Liver (tissue), 7 donors: ENCODE measurements at regions not wholly inside any gene's neighbourhood (a gene's known extent, or its start where the extent isn't known, plus 50 kb on each side); places are given as distances from the start of the nearest gene placed in this dataset.
"Not testable (repeated sequence)": the region's sequence is repeated elsewhere in the genome, so short reads cannot be mapped to it uniquely, and the experiment has no call there.

Experiments used
- DNase-seq: peaks from one replicate; pipeline ENCODE4 v3.0.0-alpha.2; 2017; ENCODE audit warnings: low spot score
- H3K27ac ChIP-seq, 2 donors: one replicate each; pipeline ENCODE4 v1.7.0; 2013; ENCODE audit warnings: inconsistent platforms in 2 of 2, low read length in 2 of 2, control low read depth in 1 of 2, low read depth in 1 of 2, mild to moderate bottlenecking in 1 of 2
- H3K27me3 ChIP-seq, 4 donors: one replicate each; pipeline versions ENCODE4 v1.6.1 to v1.7.0; 2013; ENCODE audit warnings: low read length in 3 of 4, inconsistent platforms in 1 of 4, mild to moderate bottlenecking in 1 of 4, moderate library complexity in 1 of 4; ENCODE audit not compliant: control insufficient read depth in 4 of 4, insufficient read depth in 4 of 4
- H3K36me3 ChIP-seq, 4 donors: one replicate each; pipeline versions ENCODE4 v1.6.1 to v1.7.0; 2013; ENCODE audit warnings: low read length in 3 of 4, mild to moderate bottlenecking in 3 of 4, low read depth in 1 of 4, moderate library complexity in 1 of 4; ENCODE audit not compliant: control insufficient read depth in 4 of 4, insufficient read depth in 3 of 4
- H3K4me1 ChIP-seq, 4 donors: one replicate each; pipeline versions ENCODE4 v1.6.1 to v1.7.0; 2013; ENCODE audit warnings: low read length in 3 of 4, mild to moderate bottlenecking in 3 of 4, moderate library complexity in 1 of 4; ENCODE audit not compliant: control insufficient read depth in 4 of 4, insufficient read depth in 4 of 4
- H3K4me3 ChIP-seq, 3 donors: one replicate each; pipeline versions ENCODE4 v1.6.1 to v1.7.0; 2013; ENCODE audit warnings: low read length in 3 of 3, control low read depth in 1 of 3, low read depth in 1 of 3, mild to moderate bottlenecking in 1 of 3
- H3K9ac ChIP-seq, 2 donors: one replicate each; pipeline ENCODE4 v1.7.0; 2013; ENCODE audit warnings: low read length in 2 of 2, mild to moderate bottlenecking in 2 of 2, moderate library complexity in 2 of 2, control low read depth in 1 of 2, low read depth in 1 of 2
- H3K9me3 ChIP-seq, 4 donors: one replicate each; pipeline versions ENCODE4 v1.6.1 to v1.7.0; 2013; ENCODE audit warnings: low read length in 3 of 4; ENCODE audit not compliant: control insufficient read depth in 4 of 4
- RAD21 ChIP-seq, 2 donors: IDR thresholded peaks; 2 replicates each; pipeline ENCODE4 v1.6.1; 2016; ENCODE audit warnings: antibody characterized with exemption in 2 of 2, mild to moderate bottlenecking in 2 of 2
- WGBS: extraction: QIAGEN DNeasy Blood & Tissue Kit; methylation state at CpG from one replicate; pipeline ENCODE4 v1.1.7; 2013; 5-methylcytosine and 5-hydroxymethylcytosine counted together
- donor health status: healthy.
- donor health status: healthy.
- donor health status: healthy.
- donor health status: healthy.

DNA sequence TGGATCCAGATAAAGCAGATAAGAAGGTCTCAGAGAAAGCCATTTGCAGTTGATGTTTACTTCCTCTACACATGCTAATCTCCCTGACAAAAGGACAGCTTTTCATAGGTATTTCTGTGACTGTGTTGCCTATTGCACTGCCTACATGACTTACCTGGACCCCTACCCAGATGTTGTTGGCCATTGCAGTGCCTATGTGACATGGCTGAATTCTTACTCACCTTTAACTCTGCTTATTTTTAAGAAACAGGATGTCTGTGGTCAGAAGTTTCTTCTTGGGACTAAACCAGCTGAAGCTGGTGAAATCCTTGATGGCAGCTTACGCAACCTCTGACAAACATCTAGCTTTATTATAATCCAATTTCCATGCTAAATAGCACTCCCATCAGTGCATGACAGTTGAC, 50.7 kb downstream of the PPIAL4D start:
- not testable (repeated sequence) for H3K36me3 ChIP-seq, H3K27ac ChIP-seq, DNase-seq, H3K9ac ChIP-seq, H3K4me1 ChIP-seq, H3K27me3 ChIP-seq, H3K9me3 ChIP-seq, H3K4me3 ChIP-seq
- WGBS = 83% methylated on average over 1 of the region's 1 CpG

DNA sequence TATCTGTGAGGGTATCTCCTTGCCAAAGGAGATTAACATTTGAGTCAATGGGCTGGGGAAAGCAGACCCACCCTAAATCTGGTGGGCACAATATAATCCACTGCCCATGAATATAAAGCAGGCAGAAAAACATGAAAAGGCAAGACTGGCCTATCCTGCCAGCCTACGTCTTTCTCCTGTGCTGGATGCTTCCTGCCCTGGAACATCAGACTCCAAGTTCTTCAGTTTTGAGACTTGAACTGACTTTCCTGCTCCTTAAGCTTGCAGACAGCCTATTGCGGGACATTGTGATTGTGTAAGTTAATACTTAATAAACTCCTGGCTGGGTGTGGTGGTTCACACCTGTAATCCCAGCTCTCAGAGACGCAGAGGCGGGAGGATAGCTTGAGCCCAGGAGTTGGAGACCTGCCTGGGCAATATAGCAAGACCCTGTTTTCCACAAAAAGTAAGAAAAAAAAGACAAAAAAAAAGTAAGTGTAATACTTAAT, 52.4 kb downstream of the PPIAL4D start:
- DNase-seq, H3K27me3 ChIP-seq, H3K27ac ChIP-seq, H3K4me3 ChIP-seq, H3K9me3 ChIP-seq, H3K4me1 ChIP-seq, H3K9ac ChIP-seq, H3K36me3 ChIP-seq: not testable (repeated sequence)
- 88% methylated on average over 1 of the region's 4 CpGs for WGBS

GRCh38 chr1:145188869-145189542, 53.0 kb downstream of the PPIAL4D start:
- not testable (repeated sequence) for H3K36me3 ChIP-seq, H3K4me1 ChIP-seq, H3K9me3 ChIP-seq, H3K27ac ChIP-seq, H3K27me3 ChIP-seq, H3K4me3 ChIP-seq, H3K9ac ChIP-seq
- 57% methylated on average over 7 of the region's 8 CpGs for WGBS
- peak; percentile 10 for DNase-seq

DNA sequence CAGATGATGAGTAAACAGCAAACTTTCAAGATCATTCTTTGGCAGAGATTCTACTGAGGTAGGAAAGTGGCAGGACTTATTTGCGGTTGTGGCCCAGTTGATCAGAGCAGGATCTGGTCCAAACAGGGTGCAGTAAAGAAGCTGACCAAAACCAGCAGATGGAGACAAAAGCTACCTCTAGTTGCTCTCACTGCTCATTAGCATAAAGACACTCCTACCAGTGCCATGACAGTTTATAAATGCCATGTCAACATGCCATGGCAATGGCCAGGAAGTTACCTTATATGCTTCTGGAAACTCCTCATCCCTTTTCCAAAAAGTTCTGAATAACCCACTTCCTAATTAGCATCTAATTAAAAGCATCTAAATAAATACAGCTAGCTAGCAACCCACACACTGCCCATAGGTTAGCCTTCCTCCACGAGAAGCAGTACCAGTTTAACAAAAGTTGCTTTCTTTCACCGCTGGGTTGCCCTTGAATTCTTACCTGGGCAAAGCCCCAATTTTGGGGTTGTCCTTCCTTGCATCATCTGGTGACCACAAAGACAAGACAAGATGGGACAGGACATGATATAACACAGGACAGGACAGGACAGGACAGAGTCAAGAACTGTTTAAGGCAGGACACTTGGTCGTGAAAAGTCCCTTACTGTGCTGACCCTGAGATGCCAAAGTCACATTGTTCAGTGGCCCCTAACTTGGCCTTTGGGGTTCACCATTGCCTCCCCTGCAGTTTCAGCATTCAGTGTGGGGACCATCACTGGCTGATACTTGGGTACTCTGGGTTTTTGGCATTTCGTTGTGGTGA, 59.2 kb downstream of the PPIAL4D start:
- WGBS = 96% methylated on average over 3 of the region's 5 CpGs
- H3K36me3 ChIP-seq, H3K4me1 ChIP-seq, H3K27me3 ChIP-seq, H3K9me3 ChIP-seq, H3K27ac ChIP-seq, H3K9ac ChIP-seq, DNase-seq, H3K4me3 ChIP-seq: not testable (repeated sequence)
- peak; percentile 11 to 24 for TF ChIP-seq RAD21 (IDR thresholded peaks at IDR 0.05)

GRCh38 chr1:145176285-145176925, 65.6 kb downstream of the PPIAL4D start:
- WGBS = 95% methylated on average over 8 of the region's 11 CpGs
- DNase-seq, H3K36me3 ChIP-seq, H3K9me3 ChIP-seq, H3K4me1 ChIP-seq, H3K27ac ChIP-seq, H3K4me3 ChIP-seq, H3K9ac ChIP-seq, H3K27me3 ChIP-seq: not testable (repeated sequence)

DNA sequence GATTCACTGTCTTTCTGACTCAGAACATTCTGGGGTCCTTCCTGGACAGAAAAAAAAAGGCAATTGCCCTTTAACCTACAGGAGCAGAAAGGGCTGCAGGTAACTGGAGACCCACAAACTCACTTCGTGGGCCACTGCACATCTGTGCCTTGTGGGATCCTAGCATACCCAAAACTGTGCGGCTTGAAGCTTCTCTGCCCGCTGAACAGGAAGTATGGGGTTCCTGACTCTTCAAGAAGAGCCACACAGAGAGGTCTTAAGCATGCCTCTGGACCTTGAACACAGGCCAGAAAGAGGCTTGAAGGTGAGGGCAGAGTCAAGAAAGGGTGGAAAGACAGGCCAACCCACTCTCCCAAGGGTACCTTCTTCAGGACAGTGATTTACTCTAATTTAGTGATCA, 67.6 kb downstream of the PPIAL4D start:
- not testable (repeated sequence) for H3K27me3 ChIP-seq, H3K4me1 ChIP-seq, H3K4me3 ChIP-seq, DNase-seq, H3K9me3 ChIP-seq, H3K9ac ChIP-seq, H3K27ac ChIP-seq, H3K36me3 ChIP-seq
- no CpG with 5 or more reads among the region's 3 CpGs for WGBS

DNA sequence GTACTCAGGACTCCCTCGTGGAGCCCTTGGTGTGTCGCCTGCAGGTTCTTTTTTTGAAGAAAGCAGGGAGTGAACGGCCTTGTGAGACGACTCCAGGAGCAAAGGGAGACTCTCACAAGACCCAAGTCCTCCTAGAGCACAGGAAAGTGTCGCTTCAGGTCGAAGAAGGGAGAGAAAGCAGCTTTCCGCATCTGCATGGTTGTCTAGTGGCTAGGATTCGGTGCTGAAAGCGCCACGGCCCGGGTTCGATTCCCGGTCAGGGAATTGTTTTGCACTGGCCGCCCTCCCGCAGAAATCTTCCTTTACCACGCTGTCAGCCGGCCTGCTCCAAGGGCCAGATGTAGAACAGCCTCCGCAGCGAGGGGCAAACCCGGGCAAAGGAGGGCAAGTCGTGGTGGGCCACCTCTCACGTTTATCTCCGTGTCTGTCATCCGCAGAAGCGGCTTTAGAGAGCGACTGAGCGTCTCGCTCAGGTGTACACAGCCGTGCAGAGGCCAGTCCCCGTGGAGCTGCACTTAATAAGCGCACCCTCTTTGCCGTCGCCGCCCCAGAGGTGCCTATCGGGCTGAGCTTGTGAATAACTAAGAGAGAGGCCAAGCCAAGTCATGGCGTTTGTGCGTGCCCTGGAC, 72.6 kb downstream of the FAM72D start:
- H3K36me3 ChIP-seq, H3K4me3 ChIP-seq, H3K4me1 ChIP-seq, H3K9ac ChIP-seq, H3K27me3 ChIP-seq, H3K27ac ChIP-seq, H3K9me3 ChIP-seq: not testable (repeated sequence)
- WGBS = 35% methylated on average over 21 of the region's 37 CpGs
- DNase-seq = peak; percentile 26

- DNase-seq, H3K4me1 ChIP-seq, H3K36me3 ChIP-seq, H3K9me3 ChIP-seq, H3K27me3 ChIP-seq, H3K4me3 ChIP-seq, H3K9ac ChIP-seq, H3K27ac ChIP-seq: not testable (repeated sequence)
- WGBS = no CpG with 5 or more reads among the region's 3 CpGs
Observed at GRCh38 chr1:145164360-145164759, 68.6 kb downstream of the FAM72D start.
